ENCODE measurements at regions not wholly inside any gene's neighbourhood (a gene's known extent, or its start where the extent isn't known, plus 50 kb on each side); places are given as distances from the start of the nearest gene placed in this dataset.

- no peak for TF ChIP-seq CTCF (IDR thresholded peaks at IDR 0.05)
- Mint-ChIP-seq H3K27me3 (ENCODE audit: low read depth, poor library complexity) (peaks cover 6% of the 10 kb centered on the region), H3K27ac (no peak overlapping the region), H3K4me1 (no peaks in the 10 kb centered on the region), H3K9me3 (peaks cover 20% of the 10 kb centered on the region), H3K4me3 (no peak overlapping the region), H3K36me3 (ENCODE audit: low read depth) (no peaks in the 10 kb centered on the region)
- DNase-seq: no peak
These were observed 1233.9 kb upstream of the ALCAM start for GRCh38 chr3:104132566-104133403.

- no peak for DNase-seq
- H3K4me3 Mint-ChIP-seq: no peak overlapping the region
- H3K4me1 Mint-ChIP-seq: no peaks in the 10 kb centered on the region
- H3K36me3 Mint-ChIP-seq (ENCODE audit: low read depth): no peaks in the 10 kb centered on the region
- TF ChIP-seq CTCF (IDR thresholded peaks at IDR 0.05): no peak
- H3K9me3 Mint-ChIP-seq: peaks cover 18% of the 10 kb centered on the region
- peaks cover 4% of the 10 kb centered on the region for H3K27me3 Mint-ChIP-seq (ENCODE audit: low read depth, poor library complexity)
- H3K27ac Mint-ChIP-seq: no peak overlapping the region
These were observed 1233.1 kb upstream of the ALCAM start for GRCh38 chr3:104133630-104134029.

- no peak for DNase-seq
- no peaks in the 10 kb centered on the region for H3K36me3 Mint-ChIP-seq (ENCODE audit: low read depth)
- TF ChIP-seq CTCF (IDR thresholded peaks at IDR 0.05): no peak
- H3K27ac Mint-ChIP-seq: no peak overlapping the region
- H3K4me1 Mint-ChIP-seq: no peaks in the 10 kb centered on the region
- H3K4me3 Mint-ChIP-seq: no peak overlapping the region
- no peaks in the 10 kb centered on the region for H3K9me3 Mint-ChIP-seq
- H3K27me3 Mint-ChIP-seq (ENCODE audit: low read depth, poor library complexity): peaks cover 4% of the 10 kb centered on the region
These were observed 1229.6 kb upstream of the ALCAM start for GRCh38 chr3:104137116-104137515.

- H3K4me3 Mint-ChIP-seq: no peak overlapping the region
- no peaks in the 10 kb centered on the region for H3K4me1 Mint-ChIP-seq
- DNase-seq: no peak
- TF ChIP-seq CTCF (IDR thresholded peaks at IDR 0.05): no peak
- no peaks in the 10 kb centered on the region for H3K27me3 Mint-ChIP-seq (ENCODE audit: low read depth, poor library complexity)
- no peaks in the 10 kb centered on the region for H3K9me3 Mint-ChIP-seq
- H3K36me3 Mint-ChIP-seq (ENCODE audit: low read depth): no peaks in the 10 kb centered on the region
- no peak overlapping the region for H3K27ac Mint-ChIP-seq
These were observed 1221.5 kb upstream of the ALCAM start for GRCh38 chr3:104145164-104145563.

- no peak for TF ChIP-seq CTCF (IDR thresholded peaks at IDR 0.05)
- H3K36me3 Mint-ChIP-seq (ENCODE audit: low read depth): no peaks in the 10 kb centered on the region
- H3K27me3 Mint-ChIP-seq (ENCODE audit: low read depth, poor library complexity): peaks cover 3% of the 10 kb centered on the region
- no peaks in the 10 kb centered on the region for H3K4me1 Mint-ChIP-seq
- no peak overlapping the region for H3K27ac Mint-ChIP-seq
- no peak for DNase-seq
- H3K9me3 Mint-ChIP-seq: no peaks in the 10 kb centered on the region
- H3K4me3 Mint-ChIP-seq: no peak overlapping the region
These were observed 1217.6 kb upstream of the ALCAM start for GRCh38 chr3:104149154-104149553.

- no peak for TF ChIP-seq CTCF (IDR thresholded peaks at IDR 0.05)
- Mint-ChIP-seq H3K9me3 (no peaks in the 10 kb centered on the region), H3K4me3 (no peak overlapping the region), H3K36me3 (ENCODE audit: low read depth) (no peaks in the 10 kb centered on the region), H3K4me1 (no peaks in the 10 kb centered on the region), H3K27me3 (ENCODE audit: low read depth, poor library complexity) (peaks cover 3% of the 10 kb centered on the region), H3K27ac (no peak overlapping the region)
- no peak for DNase-seq
These were observed 1216.0 kb upstream of the ALCAM start for GRCh38 chr3:104150724-104151123.
